HEK293T (cell line): ENCODE measurements at regions not wholly inside any gene's neighbourhood (a gene's known extent, or its start where the extent isn't known, plus 50 kb on each side); places are given as distances from the start of the nearest gene placed in this dataset.

ENCODE experiments used
- BHLHE40 ChIP-seq: fragments of 450-650 bp; IDR thresholded peaks from 2 replicates; pipeline ENCODE4 v1.6.1; 2016; ENCODE audit warnings: mild to moderate bottlenecking, moderate library complexity, borderline replicate concordance
- CTBP1 ChIP-seq: fragments of 450-650 bp; IDR thresholded peaks from 2 replicates; pipeline ENCODE4 v1.6.1; 2016; ENCODE audit warnings: borderline replicate concordance
- ELF4 ChIP-seq: fragments of 450-650 bp; IDR thresholded peaks from 2 replicates; pipeline ENCODE4 v1.6.1; 2017; ENCODE audit warnings: antibody characterized with exemption
- FOXK2 ChIP-seq: fragments of 450-650 bp; IDR thresholded peaks from 2 replicates; pipeline ENCODE4 v1.6.1; 2016; ENCODE audit warnings: mild to moderate bottlenecking
- FOXM1 ChIP-seq: fragments of 450-650 bp; IDR thresholded peaks from 2 replicates; pipeline ENCODE4 v1.6.1; 2017; ENCODE audit warnings: mild to moderate bottlenecking, borderline replicate concordance
- L3MBTL2 ChIP-seq: fragments of 450-650 bp; conservative IDR thresholded peaks from 2 replicates; pipeline ENCODE4 v1.6.1; 2016; ENCODE audit warnings: mild to moderate bottlenecking
- NFRKB ChIP-seq: fragments of 450-650 bp; IDR thresholded peaks from 2 replicates; pipeline ENCODE4 v1.6.1; 2016; ENCODE audit warnings: mild to moderate bottlenecking, moderate library complexity
- PKNOX1 ChIP-seq: fragments of 450-650 bp; IDR thresholded peaks from 2 replicates; pipeline ENCODE4 v1.6.1; 2016
- SUZ12 ChIP-seq: fragments of 450-650 bp; IDR thresholded peaks from 2 replicates; pipeline ENCODE4 v1.6.1; 2016; ENCODE audit warnings: mild to moderate bottlenecking
- TARDBP ChIP-seq: fragments of 450-650 bp; IDR thresholded peaks from 2 replicates; pipeline ENCODE4 v1.6.1; 2016
- ZNF384 ChIP-seq: fragments of 450-650 bp; IDR thresholded peaks from 2 replicates; pipeline ENCODE4 v1.6.1; 2016

- no peak for TF ChIP-seq PKNOX1
- no peak for TF ChIP-seq FOXM1
- TF ChIP-seq L3MBTL2, result no peak
- TF ChIP-seq BHLHE40, result no peak
- no peak for TF ChIP-seq FOXK2
- no peak for TF ChIP-seq SUZ12
- no peak for TF ChIP-seq ELF4
- TF ChIP-seq TARDBP, result no peak
- TF ChIP-seq CTBP1, result no peak
- no peak for TF ChIP-seq ZNF384
- TF ChIP-seq NFRKB, result no peak
Measured at GRCh38 chr6:98627129-98627775, 207.1 kb upstream of the POU3F2 start.
